ENCODE measurements at regions not wholly inside any gene's neighbourhood (a gene's known extent, or its start where the extent isn't known, plus 50 kb on each side); places are given as distances from the start of the nearest gene placed in this dataset.

- DNase-seq (ENCODE audit: insufficient read length, low spot score) (no peak), FAIRE-seq (no peak)
Measured at GRCh38 chr2:204340511-204340910, 204.8 kb upstream of the PARD3B start.

- FAIRE-seq: no peak
- no peak for DNase-seq (ENCODE audit: insufficient read length, low spot score)
Measured at GRCh38 chr2:204341887-204342276, 203.4 kb upstream of the PARD3B start.

- FAIRE-seq (no peak), DNase-seq (ENCODE audit: insufficient read length, low spot score) (no peak)
Measured at GRCh38 chr2:204343685-204344084, 201.6 kb upstream of the PARD3B start.

- FAIRE-seq: no peak
- no peak for DNase-seq (ENCODE audit: insufficient read length, low spot score)
Measured at GRCh38 chr2:204344119-204344518, 201.2 kb upstream of the PARD3B start.

GRCh38 chr2:204346906-204347305 lies 198.4 kb upstream of the PARD3B start:
- FAIRE-seq (no peak), DNase-seq (ENCODE audit: insufficient read length, low spot score) (no peak)

GRCh38 chr2:204353823-204354222 lies 191.5 kb upstream of the PARD3B start:
- FAIRE-seq (no peak), DNase-seq (ENCODE audit: insufficient read length, low spot score) (no peak)

GRCh38 chr2:204354442-204354856 lies 190.8 kb upstream of the PARD3B start:
- no peak for DNase-seq (ENCODE audit: insufficient read length, low spot score)

GRCh38 chr2:204355688-204356087 lies 189.6 kb upstream of the PARD3B start:
- FAIRE-seq: no peak
- no peak for DNase-seq (ENCODE audit: insufficient read length, low spot score)

More at GRCh38 chr2:204354442-204354856, 190.8 kb upstream of the PARD3B start:
- FAIRE-seq: no peak

- DNase-seq (ENCODE audit: insufficient read length, low spot score): no peak
- FAIRE-seq: no peak
Measured at GRCh38 chr2:204356151-204356641, 189.1 kb upstream of the PARD3B start.

- FAIRE-seq (no peak), DNase-seq (ENCODE audit: insufficient read length, low spot score) (no peak)
Measured at GRCh38 chr2:204357286-204357685, 188.0 kb upstream of the PARD3B start.

GRCh38 chr2:204359076-204359475 lies 186.2 kb upstream of the PARD3B start:
- DNase-seq (ENCODE audit: insufficient read length, low spot score) (no peak), FAIRE-seq (no peak)

- no peak for DNase-seq (ENCODE audit: insufficient read length, low spot score)
Measured at GRCh38 chr2:204360218-204361007, 184.9 kb upstream of the PARD3B start.

GRCh38 chr2:204361738-204362137 lies 183.5 kb upstream of the PARD3B start:
- FAIRE-seq: no peak
- DNase-seq (ENCODE audit: insufficient read length, low spot score): no peak

More at GRCh38 chr2:204360218-204361007, 184.9 kb upstream of the PARD3B start:
- FAIRE-seq: no peak

GRCh38 chr2:204362581-204362980 lies 182.7 kb upstream of the PARD3B start:
- no peak for FAIRE-seq
- DNase-seq (ENCODE audit: insufficient read length, low spot score): no peak

- no peak for DNase-seq (ENCODE audit: insufficient read length, low spot score)
- FAIRE-seq: no peak
Measured at GRCh38 chr2:204363513-204363912, 181.8 kb upstream of the PARD3B start.

- DNase-seq (ENCODE audit: insufficient read length, low spot score) (no peak), FAIRE-seq (no peak)
Measured at GRCh38 chr2:204364860-204365535, 180.3 kb upstream of the PARD3B start.

- DNase-seq (ENCODE audit: insufficient read length, low spot score) (no peak), FAIRE-seq (no peak)
Measured at GRCh38 chr2:204365811-204366210, 179.5 kb upstream of the PARD3B start.

- FAIRE-seq: no peak
- DNase-seq (ENCODE audit: insufficient read length, low spot score): no peak
Measured at GRCh38 chr2:204367466-204367865, 177.8 kb upstream of the PARD3B start.

GRCh38 chr2:204370172-204370718 lies 175.0 kb upstream of the PARD3B start:
- DNase-seq (ENCODE audit: insufficient read length, low spot score) (no peak), FAIRE-seq (peak; percentile 23)

GRCh38 chr2:204373942-204374341 lies 171.3 kb upstream of the PARD3B start:
- FAIRE-seq (no peak), DNase-seq (ENCODE audit: insufficient read length, low spot score) (no peak)

- DNase-seq (ENCODE audit: insufficient read length, low spot score) (no peak), FAIRE-seq (no peak)
Measured at GRCh38 chr2:204380141-204380881, 165.0 kb upstream of the PARD3B start.

Data from GM19239 (cell line).